Naive thymus-derived CD4-positive, alpha-beta T cell (primary cell): ENCODE measurements at regions not wholly inside any gene's neighbourhood (a gene's known extent, or its start where the extent isn't known, plus 50 kb on each side); places are given as distances from the start of the nearest gene placed in this dataset.

ENCODE experiments used
- ATAC-seq: fragments of 150-1000 bp; cut with Tn5 transposase; 2 replicates; pipeline ENCODE4 v1.10.0; 2021; ENCODE audit warnings: mild to moderate bottlenecking, moderate library complexity
- CTCF ChIA-PET: fragments of 350-600 bp; sonication (Branson Sonifier 250); formaldehyde crosslinking; loops from one replicate; lab custom pipeline; 2021; ENCODE audit warnings: antibody characterized with exemption; lab: Charles Lee
- POLR2A ChIA-PET: fragments of 350-600 bp; sonication (Branson Sonifier 250); formaldehyde crosslinking; loops from one replicate; lab custom pipeline; 2021; ENCODE audit warnings: antibody characterized with exemption, inconsistent platforms; lab: Charles Lee
- DNase-seq, 9 donors: peaks; one replicate each; pipeline versions ENCODE4 v3.0.0 to v3.0.0-alpha.2; 2020 to 2022; ENCODE audit warnings: mixed read lengths in 1 of 9
- H3K27ac ChIP-seq: one replicate; pipeline ENCODE4 v1.7.0; 2013; ENCODE audit warnings: mild to moderate bottlenecking, low read depth, low read length, moderate library complexity
- H3K27me3 ChIP-seq, 2 donors: one replicate each; pipeline ENCODE4 v1.7.0; 2013; ENCODE audit warnings: low read length in 2 of 2, mild to moderate bottlenecking in 2 of 2, moderate library complexity in 2 of 2; ENCODE audit not compliant: control insufficient read depth in 2 of 2, insufficient read depth in 2 of 2
- H3K36me3 ChIP-seq, 3 experiments: 1 replicate in 2 of 3; 2 replicates in 1 of 3; pipeline ENCODE4 v1.7.0; 2013; ENCODE audit warnings: low read length in 3 of 3, mild to moderate bottlenecking in 3 of 3, moderate library complexity in 1 of 3; ENCODE audit not compliant: insufficient read depth in 3 of 3, control insufficient read depth in 2 of 3
- H3K4me1 ChIP-seq, 2 donors: one replicate each; pipeline ENCODE4 v1.7.0; 2013; ENCODE audit warnings: low read length in 2 of 2, mild to moderate bottlenecking in 2 of 2, moderate library complexity in 1 of 2; ENCODE audit not compliant: control insufficient read depth in 2 of 2, insufficient read depth in 2 of 2
- H3K4me3 ChIP-seq: 2 replicates; pipeline ENCODE4 v1.7.0; 2013; ENCODE audit warnings: mild to moderate bottlenecking, low read length
- H3K9me3 ChIP-seq, 3 experiments: 1 replicate in 2 of 3; 2 replicates in 1 of 3; pipeline ENCODE4 v1.7.0; 2013; ENCODE audit warnings: low read length in 3 of 3; ENCODE audit not compliant: control insufficient read depth in 2 of 3
- H3K27ac Mint-ChIP-seq, 9 donors: one replicate each; pipeline ENCODE4 v1.8.0; 2020 to 2022; ENCODE audit warnings: mixed read lengths in 9 of 9, mild to moderate bottlenecking in 8 of 9, moderate library complexity in 5 of 9, inconsistent platforms in 2 of 9
- H3K27me3 Mint-ChIP-seq, 5 donors: one replicate each; pipeline ENCODE4 v1.8.0; 2021 to 2022; ENCODE audit warnings: mixed read lengths in 5 of 5, mild to moderate bottlenecking in 1 of 5
- H3K36me3 Mint-ChIP-seq, 5 donors: one replicate each; pipeline ENCODE4 v1.8.0; 2020 to 2022; ENCODE audit warnings: mixed read lengths in 5 of 5, mild to moderate bottlenecking in 3 of 5, inconsistent platforms in 1 of 5
- H3K4me1 Mint-ChIP-seq, 7 donors: one replicate each; pipeline ENCODE4 v1.8.0; 2020 to 2022; ENCODE audit warnings: mixed read lengths in 7 of 7, mild to moderate bottlenecking in 3 of 7, inconsistent platforms in 1 of 7
- H3K4me3 Mint-ChIP-seq, 10 donors: one replicate each; pipeline ENCODE4 v1.8.0; 2020 to 2022; ENCODE audit warnings: mild to moderate bottlenecking in 10 of 10, mixed read lengths in 10 of 10, moderate library complexity in 6 of 10, inconsistent platforms in 2 of 10
- H3K9me3 Mint-ChIP-seq, 11 donors: one replicate each; pipeline ENCODE4 v1.8.0; 2020 to 2022; ENCODE audit warnings: mixed read lengths in 11 of 11, mild to moderate bottlenecking in 4 of 11, inconsistent platforms in 1 of 11, moderate library complexity in 1 of 11
- intact Hi-C, 2 donors: fragments of 100-400 bp; cut with micrococcal nuclease; formaldehyde crosslinking; loops; one replicate each; pipeline ENCODE4 v1.15.1; 2023

DNA sequence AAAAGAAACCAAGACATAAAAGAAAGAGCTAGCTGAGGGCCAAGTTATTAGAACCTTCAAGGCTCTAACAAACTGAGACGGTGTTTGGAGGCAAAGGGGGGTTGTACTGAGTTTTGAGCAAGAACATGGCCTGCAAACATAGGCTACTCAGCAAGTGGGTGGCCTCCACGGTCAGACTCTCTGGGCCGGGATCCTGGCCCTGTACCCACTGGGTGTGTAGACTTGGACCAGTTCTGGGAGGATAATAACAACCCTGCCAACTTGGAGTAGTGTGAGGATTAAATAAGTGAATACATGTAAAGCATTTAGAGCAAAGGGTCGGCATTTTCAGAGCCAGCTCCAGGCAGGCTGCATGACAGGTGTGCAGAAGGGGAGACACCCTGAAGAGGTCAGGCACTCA lies 56.1 kb upstream of the TNFRSF19 start:
- no peaks in the 10 kb centered on the region for H3K9me3 Mint-ChIP-seq
- H3K4me1 Mint-ChIP-seq: no peaks in the 10 kb centered on the region
- Histone ChIP-seq H3K4me1 (no peaks in the 10 kb centered on the region), H3K27me3 (no peaks in the 10 kb centered on the region), H3K36me3 (no peaks in the 10 kb centered on the region), H3K27ac (no peak overlapping the region), H3K4me3 (no peak overlapping the region), H3K9me3 (no peaks in the 10 kb centered on the region)
- H3K4me3 Mint-ChIP-seq: no peak overlapping the region
- ChIA-PET CTCF (interaction anchor here (0.6 kb wide), 1 partner anchor 55 kb away, joined by 4 read pairs; no protein-coding TSS in a partner anchor), POLR2A (interaction anchor here (0.6 kb wide), 1 partner anchor 45 kb away, joined by 4 read pairs; no protein-coding TSS in a partner anchor)
- ATAC-seq (no peak), DNase-seq (no peak)
- H3K27me3 Mint-ChIP-seq: peaks cover 20 to 53% (median 29%) of the 10 kb centered on the region in 5 donors
- intact Hi-C loops: no loop called here
- H3K36me3 Mint-ChIP-seq: peaks cover 0 to 4% (median 0%) of the 10 kb centered on the region in 5 donors
- no peak overlapping the region for H3K27ac Mint-ChIP-seq

DNA sequence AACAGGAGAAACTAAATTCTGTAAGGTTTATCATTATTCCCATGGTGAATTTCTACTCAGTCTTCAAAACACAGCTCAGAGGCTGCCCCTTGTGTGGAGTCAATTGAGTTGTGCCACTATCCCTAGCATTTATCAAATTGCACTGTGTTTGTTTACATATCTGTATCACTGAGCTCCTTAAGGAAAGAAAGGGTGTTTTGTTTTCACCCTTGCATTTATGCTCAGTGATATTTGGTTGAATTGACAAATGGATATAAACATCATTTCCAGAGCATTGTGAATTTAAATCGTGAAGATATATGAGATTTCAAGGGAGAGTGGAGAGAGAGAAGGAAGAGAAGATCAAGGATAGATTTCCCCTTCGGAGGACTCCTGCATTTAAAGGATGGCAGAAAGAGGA lies 55.1 kb upstream of the TNFRSF19 start:
- H3K9me3 Mint-ChIP-seq: no peaks in the 10 kb centered on the region
- ATAC-seq: no peak
- ChIA-PET CTCF (no interaction called here), POLR2A (no interaction called here)
- H3K36me3 ChIP-seq: no peaks in the 10 kb centered on the region
- H3K9me3 ChIP-seq: no peaks in the 10 kb centered on the region
- H3K4me1 ChIP-seq: no peaks in the 10 kb centered on the region
- DNase-seq: no peak
- no peak overlapping the region for H3K27ac Mint-ChIP-seq
- H3K27me3 Mint-ChIP-seq: peaks cover 20 to 47% (median 24%) of the 10 kb centered on the region in 5 donors
- H3K4me3 Mint-ChIP-seq: no peak overlapping the region
- intact Hi-C loops: no loop called here
- H3K36me3 Mint-ChIP-seq: no peaks in the 10 kb centered on the region
- no peak overlapping the region for H3K4me3 ChIP-seq
- H3K27ac ChIP-seq: no peak overlapping the region
- no peaks in the 10 kb centered on the region for H3K4me1 Mint-ChIP-seq
- no peaks in the 10 kb centered on the region for H3K27me3 ChIP-seq

DNA sequence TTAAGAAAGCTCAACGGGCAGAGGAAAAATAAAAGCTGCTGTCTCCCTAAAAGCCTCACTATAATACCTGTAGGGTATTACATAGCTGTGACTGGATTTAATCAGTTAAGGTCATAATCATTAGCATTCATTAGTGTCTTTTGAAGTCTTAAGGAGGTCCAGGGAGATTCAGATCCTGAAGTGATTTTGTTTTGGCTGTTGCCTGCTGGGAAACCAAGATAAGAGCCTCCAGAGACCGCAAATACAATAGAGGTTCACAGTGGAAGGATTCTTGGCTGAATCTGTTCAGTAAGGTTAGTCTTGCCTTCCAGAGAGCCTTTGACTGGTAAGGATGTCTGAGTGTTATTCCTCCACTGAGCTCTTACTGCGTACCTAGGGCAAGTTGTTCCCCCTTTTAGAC lies 54.0 kb upstream of the TNFRSF19 start:
- intact Hi-C loops: no loop called here
- no peaks in the 10 kb centered on the region for H3K4me1 ChIP-seq
- DNase-seq (no peak), ATAC-seq (no peak)
- no peak overlapping the region for H3K27ac Mint-ChIP-seq
- CTCF ChIA-PET: interaction anchor here (0.9 kb wide), 1 partner anchor 355 kb away, joined by 3 read pairs; no protein-coding TSS in a partner anchor
- H3K27me3 ChIP-seq: no peaks in the 10 kb centered on the region
- H3K9me3 Mint-ChIP-seq: no peaks in the 10 kb centered on the region
- no peak overlapping the region for H3K4me3 Mint-ChIP-seq
- peaks cover 20 to 43% (median 24%) of the 10 kb centered on the region in 5 donors for H3K27me3 Mint-ChIP-seq
- no peaks in the 10 kb centered on the region for H3K4me1 Mint-ChIP-seq
- H3K36me3 ChIP-seq: no peaks in the 10 kb centered on the region
- H3K27ac ChIP-seq: no peak overlapping the region
- H3K4me3 ChIP-seq: no peak overlapping the region
- no peaks in the 10 kb centered on the region for H3K36me3 Mint-ChIP-seq
- POLR2A ChIA-PET: no interaction called here
- no peaks in the 10 kb centered on the region for H3K9me3 ChIP-seq

DNA sequence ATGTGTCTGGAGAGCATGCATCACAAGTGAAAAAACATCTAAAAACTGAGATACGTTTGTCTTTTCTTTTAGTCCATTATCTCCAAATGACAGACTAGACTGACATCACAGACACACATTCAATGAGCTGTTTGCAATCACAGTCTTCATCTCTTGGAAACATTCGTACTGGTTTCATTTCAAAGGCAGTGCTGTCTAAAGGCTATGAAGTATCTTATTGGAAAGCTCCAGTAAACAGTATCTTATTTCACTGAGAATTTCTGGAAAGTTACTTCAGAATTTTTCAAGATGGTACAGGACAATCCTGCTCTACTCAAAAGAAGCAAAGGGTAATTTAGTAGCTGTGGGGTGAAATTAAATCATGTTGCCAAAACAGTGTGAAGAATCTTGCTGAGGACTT lies 53.5 kb upstream of the TNFRSF19 start:
- ATAC-seq: no peak
- intact Hi-C loops: no loop called here
- Histone ChIP-seq H3K27me3 (no peaks in the 10 kb centered on the region), H3K4me3 (no peak overlapping the region), H3K9me3 (no peaks in the 10 kb centered on the region), H3K27ac (no peak overlapping the region), H3K36me3 (no peaks in the 10 kb centered on the region), H3K4me1 (no peaks in the 10 kb centered on the region)
- Mint-ChIP-seq H3K27me3 (peaks cover 20 to 41% (median 24%) of the 10 kb centered on the region in 5 donors), H3K36me3 (no peaks in the 10 kb centered on the region), H3K4me1 (no peaks in the 10 kb centered on the region), H3K4me3 (no peak overlapping the region), H3K27ac (no peak overlapping the region), H3K9me3 (no peaks in the 10 kb centered on the region)
- no peak for DNase-seq
- ChIA-PET POLR2A (no interaction called here), CTCF (interaction anchor here (0.9 kb wide), 1 partner anchor 354 kb away, joined by 3 read pairs; no protein-coding TSS in a partner anchor)

DNA sequence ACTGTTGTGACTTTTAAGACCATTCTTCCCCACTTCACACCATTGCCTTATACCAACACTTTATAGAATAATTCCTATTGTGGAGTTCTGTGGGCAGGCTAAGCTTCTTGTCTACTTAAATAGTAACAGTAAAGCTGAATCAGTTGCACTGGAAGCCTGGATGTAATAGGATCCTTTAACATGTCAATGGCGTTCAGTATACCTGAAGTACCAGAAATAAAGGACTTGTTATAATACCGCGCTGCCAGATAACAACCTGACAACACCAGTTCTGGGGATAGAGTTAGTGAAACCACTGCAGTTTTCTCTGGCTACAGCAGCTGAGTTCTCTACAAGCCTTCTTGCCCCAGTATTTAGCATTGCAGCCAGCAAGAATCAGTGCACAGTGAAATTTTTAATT lies 52.0 kb upstream of the TNFRSF19 start:
- H3K4me3 ChIP-seq: no peak overlapping the region
- ATAC-seq (no peak), DNase-seq (no peak)
- no peaks in the 10 kb centered on the region for H3K4me1 ChIP-seq
- H3K36me3 ChIP-seq: no peaks in the 10 kb centered on the region
- H3K27ac ChIP-seq: no peak overlapping the region
- H3K27me3 ChIP-seq: no peaks in the 10 kb centered on the region
- CTCF ChIA-PET: no interaction called here
- Mint-ChIP-seq H3K27me3 (peaks cover 18 to 31% (median 20%) of the 10 kb centered on the region in 5 donors), H3K9me3 (no peaks in the 10 kb centered on the region), H3K36me3 (no peaks in the 10 kb centered on the region), H3K4me1 (no peaks in the 10 kb centered on the region), H3K27ac (no peak overlapping the region), H3K4me3 (no peak overlapping the region)
- POLR2A ChIA-PET: no interaction called here
- no peaks in the 10 kb centered on the region for H3K9me3 ChIP-seq
- intact Hi-C loops: no loop called here
